H1 (cell line): ENCODE measurements at regions not wholly inside any gene's neighbourhood (a gene's known extent, or its start where the extent isn't known, plus 50 kb on each side); places are given as distances from the start of the nearest gene placed in this dataset.
"Not testable (repeated sequence)": the region's sequence is repeated elsewhere in the genome, so short reads cannot be mapped to it uniquely, and the experiment has no call there.

ENCODE experiments used
- CTCF ChIA-PET: fragments of 300-600 bp; sonication (Branson Sonifier 250); formaldehyde crosslinking; loops from one replicate; lab custom pipeline; 2021; ENCODE audit not compliant: partially characterized antibody; lab: Charles Lee
- POLR2A ChIA-PET: fragments of 300-600 bp; sonication (Branson Sonifier 250); formaldehyde crosslinking; loops from one replicate; lab custom pipeline; 2021; ENCODE audit warnings: inconsistent platforms; ENCODE audit not compliant: partially characterized antibody; lab: Charles Lee
- DNase-seq, 2 experiments: peaks; one replicate each; pipeline versions ENCODE4 v3.0.0 to v3.0.0-alpha.2; 2010 to 2022; ENCODE audit warnings: low spot score in 2 of 2, low read depth in 1 of 2, mixed read lengths in 1 of 2
- FAIRE-seq: peaks from 2 replicates; lab custom pipeline; 2011; peaks lifted over from hg19 to GRCh38; lab: Jason Lieb, UNC
- H2AFZ ChIP-seq: 2 replicates; pipeline ENCODE4 v1.8.1; 2012; ENCODE audit warnings: low read length, inconsistent platforms
- H2AK5ac ChIP-seq: 2 replicates; pipeline ENCODE4 v1.6.1; 2013; ENCODE audit warnings: low read depth, low read length
- H2BK120ac ChIP-seq: replicated peaks from 2 replicates; pipeline ENCODE3; 2013; ENCODE audit warnings: low read depth, low read length, inconsistent platforms
- H2BK12ac ChIP-seq: 2 replicates; pipeline ENCODE4 v1.6.1; 2013; ENCODE audit warnings: low read depth, low read length
- H2BK15ac ChIP-seq: 2 replicates; pipeline ENCODE4 v1.6.1; 2013; ENCODE audit warnings: low read length
- H2BK20ac ChIP-seq: 2 replicates; pipeline ENCODE4 v1.6.1; 2013; ENCODE audit warnings: low read length
- H2BK5ac ChIP-seq: 2 replicates; pipeline ENCODE4 v1.6.1; 2013; ENCODE audit warnings: low read depth, low read length
- H3K14ac ChIP-seq: 2 replicates; pipeline ENCODE4 v1.6.1; 2013; ENCODE audit warnings: inconsistent platforms; ENCODE audit not compliant: insufficient read length
- H3K18ac ChIP-seq: 2 replicates; pipeline ENCODE4 v1.6.1; 2013; ENCODE audit warnings: low read length; ENCODE audit errors: extremely low read depth
- H3K23ac ChIP-seq: 2 replicates; pipeline ENCODE4 v1.6.1; 2013; ENCODE audit warnings: inconsistent platforms; ENCODE audit not compliant: insufficient read length
- H3K23me2 ChIP-seq: 2 replicates; pipeline ENCODE4 v1.6.1; 2013; ENCODE audit warnings: low read depth, low read length
- H3K27ac ChIP-seq: 2 replicates; pipeline ENCODE4 v1.6.1; 2011; ENCODE audit warnings: low read depth, low read length, inconsistent platforms
- H3K27me3 ChIP-seq, 4 experiments: replicated peaks in 1 of 4; 1 replicate in 1 of 4; 2 replicates in 3 of 4; pipeline versions ENCODE4 v1.6.1 to v1.8.1; 2011 to 2013; ENCODE audit warnings: low read length in 3 of 4, mild to moderate bottlenecking in 3 of 4, inconsistent platforms in 2 of 4, mixed read lengths in 2 of 4, moderate library complexity in 1 of 4; ENCODE audit not compliant: control insufficient read depth in 3 of 4, insufficient read depth in 3 of 4; ENCODE audit errors: extremely low read depth in 1 of 4
- H3K36me3 ChIP-seq, 4 experiments: 2 replicates each; pipeline versions ENCODE4 v1.6.1 to v1.8.1; 2011 to 2013; ENCODE audit warnings: mild to moderate bottlenecking in 4 of 4, low read length in 3 of 4, moderate library complexity in 2 of 4, control low read depth in 1 of 4, inconsistent platforms in 1 of 4; ENCODE audit not compliant: insufficient read depth in 4 of 4, control insufficient read depth in 2 of 4
- H3K4ac ChIP-seq: replicated peaks from 2 replicates; pipeline ENCODE3; 2013; ENCODE audit warnings: low read length, low read depth, mixed read lengths, inconsistent platforms; ENCODE audit not compliant: insufficient read length
- H3K4me1 ChIP-seq, 4 experiments: replicated peaks in 1 of 4; 1 replicate in 1 of 4; 2 replicates in 3 of 4; pipeline versions ENCODE4 v1.6.1 to v1.8.1; 2011 to 2013; ENCODE audit warnings: low read length in 3 of 4, inconsistent platforms in 2 of 4, mixed read lengths in 1 of 4; ENCODE audit not compliant: insufficient read depth in 4 of 4, control insufficient read depth in 3 of 4
- H3K4me2 ChIP-seq, 2 experiments: 2 replicates each; pipeline versions ENCODE4 v1.6.1 to v1.8.1; 2011 to 2013; ENCODE audit warnings: low read depth in 2 of 2, low read length in 2 of 2, control low read depth in 1 of 2, inconsistent platforms in 1 of 2, mild to moderate bottlenecking in 1 of 2; ENCODE audit not compliant: insufficient read depth in 1 of 2
- H3K4me3 ChIP-seq, 4 experiments: fragments of 200-600, 300-600 bp in 1 of 4; sonication (generic), shearing (Covaris generic), sonication (Bioruptor Twin) in 1 of 4; 2 replicates each; pipeline versions ENCODE4 v1.5.1 to v1.8.1; 2011 to 2016; ENCODE audit warnings: low read length in 4 of 4, low read depth in 3 of 4, control low read depth in 2 of 4, inconsistent platforms in 2 of 4, mild to moderate bottlenecking in 2 of 4, mixed read lengths in 1 of 4, moderate library complexity in 1 of 4; ENCODE audit not compliant: insufficient read depth in 2 of 4; ENCODE audit errors: extremely low read depth in 1 of 4
- H3K56ac ChIP-seq: replicated peaks from 2 replicates; pipeline ENCODE3; 2013; ENCODE audit warnings: low read depth, mild to moderate bottlenecking, mixed read lengths, low read length, inconsistent platforms; ENCODE audit not compliant: insufficient read length
- H3K79me1 ChIP-seq: 2 replicates; pipeline ENCODE4 v1.6.1; 2013; ENCODE audit warnings: low read depth, low read length, control low read depth
- H3K79me2 ChIP-seq, 2 experiments: 2 replicates each; pipeline versions ENCODE4 v1.6.1 to v1.8.1; 2012 to 2013; ENCODE audit warnings: low read length in 2 of 2, mild to moderate bottlenecking in 2 of 2, inconsistent platforms in 1 of 2; ENCODE audit not compliant: insufficient read depth in 2 of 2, control insufficient read depth in 1 of 2
- H3K9ac ChIP-seq, 4 experiments: replicated peaks in 1 of 4; 1 replicate in 1 of 4; 2 replicates in 3 of 4; pipeline versions ENCODE4 v1.6.1 to v1.8.1; 2011 to 2013; ENCODE audit warnings: low read depth in 3 of 4, low read length in 3 of 4, control low read depth in 2 of 4, mild to moderate bottlenecking in 2 of 4, moderate library complexity in 2 of 4, inconsistent platforms in 1 of 4; ENCODE audit errors: extremely low read depth in 1 of 4
- H3K9me3 ChIP-seq, 2 experiments: 2 replicates each; pipeline versions ENCODE4 v1.6.1 to v1.8.1; 2012 to 2013; ENCODE audit warnings: mild to moderate bottlenecking in 2 of 2, moderate library complexity in 2 of 2, control low read depth in 1 of 2, inconsistent platforms in 1 of 2, low read depth in 1 of 2, low read length in 1 of 2, mixed read lengths in 1 of 2; ENCODE audit not compliant: insufficient read depth in 2 of 2
- H4K20me1 ChIP-seq, 2 experiments: replicated peaks in 1 of 2; 2 replicates each; pipeline versions ENCODE3 to v1.8.1; 2011 to 2013; ENCODE audit warnings: inconsistent platforms in 2 of 2, low read length in 2 of 2, mild to moderate bottlenecking in 1 of 2; ENCODE audit not compliant: insufficient read depth in 2 of 2, control insufficient read depth in 1 of 2
- H4K5ac ChIP-seq: 2 replicates; pipeline ENCODE4 v1.6.1; 2013; ENCODE audit warnings: low read length, low read depth, mixed read lengths, inconsistent platforms; ENCODE audit not compliant: insufficient read length
- H4K8ac ChIP-seq: 2 replicates; pipeline ENCODE4 v1.8.0; 2013; ENCODE audit warnings: mild to moderate bottlenecking, moderate library complexity, low read length, inconsistent platforms; ENCODE audit not compliant: insufficient read depth; ENCODE audit errors: extremely low read depth
- H4K91ac ChIP-seq: replicated peaks from 2 replicates; pipeline ENCODE3; 2013; ENCODE audit warnings: low read length, mixed read lengths, inconsistent platforms; ENCODE audit not compliant: insufficient read length
- WGBS, 2 experiments: shearing (Covaris generic) in 1 of 2; methylation state at CpG; one replicate each; pipeline versions ENCODE4 v1.1.6 to v1.1.7; 2013 to 2015; ENCODE audit warnings: low lambda C conversion rate in 2 of 2, mixed read lengths in 2 of 2, inconsistent platforms in 1 of 2, low coverage in 1 of 2, missing lambda C conversion rate in 1 of 2; ENCODE audit not compliant: insufficient replicate concordance in 2 of 2, insufficient coverage in 1 of 2, insufficient read length in 1 of 2; ENCODE audit errors: extremely low coverage in 1 of 2, missing lambda C conversion rate in 1 of 2; 5-methylcytosine and 5-hydroxymethylcytosine counted together

- H3K27me3 ChIP-seq, H2BK5ac ChIP-seq, POLR2A ChIA-PET: not testable (repeated sequence)
Measured at GRCh38 chr5:163170161-163170560, 267.2 kb upstream of the CCNG1 start.

More at GRCh38 chr5:163170161-163170560, 267.2 kb upstream of the CCNG1 start:
- H3K4me1 ChIP-seq, H4K8ac ChIP-seq, H3K23ac ChIP-seq, H3K36me3 ChIP-seq, H3K14ac ChIP-seq, H2BK15ac ChIP-seq, H3K27ac ChIP-seq, DNase-seq, H2BK12ac ChIP-seq, H3K9me3 ChIP-seq, H3K79me2 ChIP-seq, H4K20me1 ChIP-seq, H2AFZ ChIP-seq, H4K91ac ChIP-seq, H4K5ac ChIP-seq, CTCF ChIA-PET, H3K4me2 ChIP-seq, H2BK20ac ChIP-seq, FAIRE-seq, H2AK5ac ChIP-seq, H3K23me2 ChIP-seq, H2BK120ac ChIP-seq, H3K4me3 ChIP-seq, H3K9ac ChIP-seq, H3K56ac ChIP-seq, H3K18ac ChIP-seq, H3K79me1 ChIP-seq, H3K4ac ChIP-seq: not testable (repeated sequence)
- 78% methylated on average over 3 of the region's 3 CpGs; no CpG with 5 or more reads in 1 of the 2 experiments for WGBS, 2 experiments
